Left lung (tissue), 4 donors: ENCODE measurements at regions not wholly inside any gene's neighbourhood (a gene's known extent, or its start where the extent isn't known, plus 50 kb on each side); places are given as distances from the start of the nearest gene placed in this dataset.
"Not testable (repeated sequence)": the region's sequence is repeated elsewhere in the genome, so short reads cannot be mapped to it uniquely, and the experiment has no call there.

Source experiments
- ATAC-seq: fragments of 200-7000 bp; cut with Tn5 transposase; one replicate; pipeline ENCODE4 v1.9.1; 2020; ENCODE audit warnings: moderate library complexity
- DNase-seq, 4 donors: peaks; one replicate each; pipeline ENCODE4 v3.0.0-alpha.2; 2013 to 2020
- H3K27ac ChIP-seq, 2 donors: fragments of 200-600 bp; sonication (generic) in 1 of 2; one replicate each; pipeline versions ENCODE4 v1.5.0 to v1.8.0; 2020 to 2021
- H3K27me3 ChIP-seq, 2 donors: fragments of 200-600 bp; sonication (generic) in 1 of 2; one replicate each; pipeline versions ENCODE4 v1.5.0 to v1.8.0; 2020 to 2021
- H3K36me3 ChIP-seq, 2 donors: fragments of 200-600 bp; sonication (generic) in 1 of 2; one replicate each; pipeline versions ENCODE4 v1.5.0 to v1.8.0; 2020 to 2021
- H3K4me1 ChIP-seq, 2 donors: fragments of 200-600 bp; one replicate each; pipeline ENCODE4 v1.8.0; 2021
- H3K4me3 ChIP-seq, 2 donors: fragments of 200-600 bp; sonication (generic) in 1 of 2; one replicate each; pipeline versions ENCODE4 v1.5.0 to v1.8.0; 2020 to 2021; ENCODE audit warnings: mild to moderate bottlenecking in 1 of 2
- H3K9me3 ChIP-seq, 2 donors: fragments of 200-600 bp; sonication (generic) in 1 of 2; one replicate each; pipeline versions ENCODE4 v1.5.0 to v1.8.0; 2020 to 2021
- intact Hi-C, 2 donors: fragments of 100-400 bp; cut with DNase I; formaldehyde crosslinking; loops; one replicate each; pipeline versions ENCODE4 v1.11.2 to v1.14.2; 2022
- TF ChIP-seq, protein P1 (sequence below), 2 donors: fragments of 200-600 bp; sonication (generic) in 1 of 2; IDR thresholded peaks; one replicate each; pipeline versions ENCODE4 v1.5.0 to v1.8.0; 2021; ENCODE audit warnings: antibody characterized with exemption in 2 of 2
- donor health status: DM: no; HTN: yes; CAD: no.
- donor health status: DM: no; HTN: no; CAD: no.

DNA sequence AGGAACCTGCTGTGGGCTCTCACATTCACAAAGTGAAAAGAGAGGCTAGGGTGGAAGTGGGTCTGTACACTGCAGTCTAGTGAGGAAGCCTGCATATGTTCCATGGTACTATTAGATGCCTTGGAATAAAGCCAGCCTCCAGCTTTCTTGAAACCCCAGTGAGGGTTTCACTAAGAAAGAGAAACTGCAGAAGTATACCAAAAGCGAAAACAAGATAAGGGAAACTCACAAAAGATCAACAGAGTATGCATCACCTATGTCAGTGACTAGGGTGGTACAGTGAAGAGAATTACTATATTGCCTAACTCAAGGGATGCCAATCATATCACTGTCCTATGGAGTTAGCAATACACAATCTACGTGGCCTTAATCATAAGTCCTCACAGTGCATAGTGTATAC is 212.5 kb upstream of the GADL1 start:
- Histone ChIP-seq H3K36me3 (no peaks in the 10 kb centered on the region), H3K4me1 (no peaks in the 10 kb centered on the region), H3K4me3 (no peak overlapping the region), H3K9me3 (peaks cover 0 to 2% of the 10 kb centered on the region in 2 donors), H3K27ac (no peak overlapping the region), H3K27me3 (no peaks in the 10 kb centered on the region)
- DNase-seq: no peak
- intact Hi-C loops: no loop called here
- TF ChIP-seq, protein P1, sequence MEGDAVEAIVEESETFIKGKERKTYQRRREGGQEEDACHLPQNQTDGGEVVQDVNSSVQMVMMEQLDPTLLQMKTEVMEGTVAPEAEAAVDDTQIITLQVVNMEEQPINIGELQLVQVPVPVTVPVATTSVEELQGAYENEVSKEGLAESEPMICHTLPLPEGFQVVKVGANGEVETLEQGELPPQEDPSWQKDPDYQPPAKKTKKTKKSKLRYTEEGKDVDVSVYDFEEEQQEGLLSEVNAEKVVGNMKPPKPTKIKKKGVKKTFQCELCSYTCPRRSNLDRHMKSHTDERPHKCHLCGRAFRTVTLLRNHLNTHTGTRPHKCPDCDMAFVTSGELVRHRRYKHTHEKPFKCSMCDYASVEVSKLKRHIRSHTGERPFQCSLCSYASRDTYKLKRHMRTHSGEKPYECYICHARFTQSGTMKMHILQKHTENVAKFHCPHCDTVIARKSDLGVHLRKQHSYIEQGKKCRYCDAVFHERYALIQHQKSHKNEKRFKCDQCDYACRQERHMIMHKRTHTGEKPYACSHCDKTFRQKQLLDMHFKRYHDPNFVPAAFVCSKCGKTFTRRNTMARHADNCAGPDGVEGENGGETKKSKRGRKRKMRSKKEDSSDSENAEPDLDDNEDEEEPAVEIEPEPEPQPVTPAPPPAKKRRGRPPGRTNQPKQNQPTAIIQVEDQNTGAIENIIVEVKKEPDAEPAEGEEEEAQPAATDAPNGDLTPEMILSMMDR (IDR thresholded peaks at IDR 0.05): no peak
- no peak for ATAC-seq

DNA sequence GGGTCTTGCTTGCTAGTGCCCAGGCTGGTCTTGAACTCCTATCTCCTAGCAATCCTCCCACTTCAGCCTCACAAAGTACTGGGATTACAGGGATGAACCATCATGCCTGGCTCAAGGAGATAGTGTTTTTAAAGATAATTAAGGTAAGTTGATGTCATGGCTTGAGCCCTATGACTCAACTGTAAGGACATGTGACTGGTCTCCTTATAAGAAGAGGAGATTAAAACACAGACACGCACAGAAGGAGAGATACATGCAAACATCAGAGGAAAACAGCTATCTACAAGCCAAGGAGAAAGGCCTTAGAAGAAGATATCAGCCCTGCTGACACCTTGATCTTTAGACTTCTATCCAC is 220.4 kb upstream of the GADL1 start:
- intact Hi-C loops: no loop called here
- Histone ChIP-seq H3K27ac (no peak overlapping the region), H3K36me3 (no peaks in the 10 kb centered on the region), H3K4me3 (no peak overlapping the region), H3K4me1 (no peaks in the 10 kb centered on the region), H3K9me3 (peaks cover 0 to 2% of the 10 kb centered on the region in 2 donors), H3K27me3 (no peaks in the 10 kb centered on the region)
- DNase-seq (no peak), ATAC-seq (no peak)
- TF ChIP-seq, protein P1 (IDR thresholded peaks at IDR 0.05): no peak

DNA sequence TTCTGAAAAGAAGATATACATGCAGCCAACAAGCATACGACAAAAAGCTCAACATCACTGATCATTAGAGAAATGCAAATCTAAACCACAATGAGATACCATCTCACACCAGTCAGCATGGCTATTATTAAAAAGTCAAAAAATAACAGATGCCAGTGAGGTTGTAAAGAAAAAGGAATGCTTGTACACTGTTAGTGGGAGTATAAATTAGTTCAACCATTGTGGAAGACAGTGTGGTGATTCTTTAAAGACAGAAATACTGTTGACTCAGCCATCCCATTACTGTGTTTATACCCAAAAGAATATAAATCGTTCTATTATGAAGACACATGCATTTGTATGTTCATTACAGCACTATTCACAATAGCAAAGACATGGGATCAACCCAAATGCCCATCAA is 221.1 kb upstream of the GADL1 start:
- intact Hi-C loops, DNase-seq, H3K4me1 ChIP-seq, H3K4me3 ChIP-seq, H3K27me3 ChIP-seq, H3K27ac ChIP-seq, H3K9me3 ChIP-seq, H3K36me3 ChIP-seq, ATAC-seq: not testable (repeated sequence)

DNA sequence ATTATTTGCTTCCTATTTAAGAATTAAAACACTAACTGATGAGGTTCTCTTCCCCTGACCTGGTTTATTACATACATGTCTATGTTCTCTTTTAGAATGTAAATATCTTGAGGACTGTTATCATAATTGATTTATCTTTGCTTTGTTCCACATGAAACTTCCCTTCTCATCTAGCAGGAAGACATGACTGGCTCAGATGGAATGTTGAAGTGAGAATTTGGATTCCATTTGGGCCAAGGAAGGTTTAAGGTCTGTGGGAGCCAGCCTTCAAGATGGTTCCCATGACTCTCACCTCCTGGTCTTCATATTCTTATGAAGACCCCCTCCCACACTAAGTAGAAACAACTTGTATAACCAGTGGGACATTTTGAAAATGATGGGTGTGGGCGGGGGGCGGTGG is 222.2 kb upstream of the GADL1 start:
- TF ChIP-seq, protein P1 (IDR thresholded peaks at IDR 0.05): no peak
- no peaks in the 10 kb centered on the region for H3K36me3 ChIP-seq
- intact Hi-C loops: no loop called here
- H3K27ac ChIP-seq: no peak overlapping the region
- no peaks in the 10 kb centered on the region for H3K4me1 ChIP-seq
- H3K4me3 ChIP-seq: no peak overlapping the region
- no peak for ATAC-seq
- DNase-seq: no peak
- H3K9me3 ChIP-seq: peaks cover 0 to 2% of the 10 kb centered on the region in 2 donors
- no peaks in the 10 kb centered on the region for H3K27me3 ChIP-seq

DNA sequence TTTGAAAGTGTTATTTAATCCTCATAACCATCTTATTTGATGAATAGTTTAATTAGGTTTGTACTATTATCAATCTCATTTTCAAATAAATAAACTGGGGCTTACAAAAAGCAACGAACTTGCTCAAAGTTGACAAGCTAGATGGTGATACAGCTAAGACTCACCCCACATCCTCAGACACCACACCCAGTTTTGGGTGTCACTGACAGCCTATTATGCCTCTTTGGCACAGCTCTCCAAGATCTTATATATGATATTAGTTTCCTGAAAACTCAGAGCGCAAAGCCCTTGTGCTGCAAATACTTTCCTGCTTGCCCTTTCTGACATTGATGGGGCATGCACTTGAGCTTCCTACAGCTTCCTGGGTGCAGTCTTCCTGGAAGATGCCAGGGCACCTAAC is 223.4 kb upstream of the GADL1 start:
- ATAC-seq (no peak), DNase-seq (no peak)
- intact Hi-C loops: no loop called here
- H3K9me3 ChIP-seq: peaks cover 0 to 2% of the 10 kb centered on the region in 2 donors
- H3K36me3 ChIP-seq: no peaks in the 10 kb centered on the region
- no peak overlapping the region for H3K4me3 ChIP-seq
- no peak overlapping the region for H3K27ac ChIP-seq
- H3K27me3 ChIP-seq: no peaks in the 10 kb centered on the region
- TF ChIP-seq, protein P1 (IDR thresholded peaks at IDR 0.05): no peak
- H3K4me1 ChIP-seq: no peaks in the 10 kb centered on the region

DNA sequence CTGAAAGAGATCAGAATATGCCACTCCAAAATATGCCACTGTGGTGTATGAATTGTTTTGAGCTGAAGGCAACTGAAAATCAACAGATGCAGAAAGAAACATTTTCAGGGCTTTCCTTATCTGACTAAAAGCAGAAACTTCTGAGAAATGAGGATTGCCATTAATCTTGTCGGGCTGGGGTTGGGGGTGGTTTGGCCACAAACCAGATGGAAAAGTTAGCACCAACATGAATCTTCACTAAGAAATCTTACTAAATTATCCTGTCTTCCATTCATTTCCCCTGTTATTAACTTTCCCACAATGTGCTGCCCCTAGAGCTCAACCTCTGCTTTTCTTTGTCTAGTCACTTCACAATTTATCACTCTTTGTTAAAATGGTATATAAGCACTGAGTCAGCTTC is 229.9 kb upstream of the GADL1 start:
- ATAC-seq: no peak
- Histone ChIP-seq H3K9me3 (peaks cover 0 to 10% of the 10 kb centered on the region in 2 donors), H3K36me3 (no peaks in the 10 kb centered on the region), H3K27me3 (no peaks in the 10 kb centered on the region), H3K4me3 (no peak overlapping the region), H3K4me1 (no peaks in the 10 kb centered on the region), H3K27ac (no peak overlapping the region)
- no peak for DNase-seq
- TF ChIP-seq, protein P1 (IDR thresholded peaks at IDR 0.05): no peak
- intact Hi-C loops: no loop called here
